ENCODE measurements at regions not wholly inside any gene's neighbourhood (a gene's known extent, or its start where the extent isn't known, plus 50 kb on each side); places are given as distances from the start of the nearest gene placed in this dataset.

GRCh38 chr14:101104485-101104884 is 201.0 kb upstream of the RTL1 start:
- ChIA-PET POLR2A (ENCODE audit: unreplicated experiment) (interaction anchor here (0.6 kb wide), 1 partner anchor 356 kb away, joined by 4 read pairs; no protein-coding TSS in a partner anchor), CTCF (no interaction called here)
- no peaks in the 10 kb centered on the region for H3K79me1 ChIP-seq (ENCODE audit: low read depth in 1 of 2, low read length in 2 of 2)
- H4K5ac ChIP-seq (ENCODE audit: low read depth, low read length), result no peak overlapping the region
- H3K9me3 ChIP-seq (ENCODE audit: control insufficient read depth, insufficient read depth, low read length), result peaks cover 6% of the 10 kb centered on the region
- no peak overlapping the region for H3K4me2 ChIP-seq (ENCODE audit: low read depth, low read length)
- no peaks in the 10 kb centered on the region for H4K20me1 ChIP-seq (ENCODE audit: insufficient read depth, low read length)
- in situ Hi-C loops (cut with MboI; ENCODE audit: low sequenced_read_pairs) (no loop called here), intact Hi-C loops (cut with micrococcal nuclease) (no loop called here), dilution Hi-C loops (cut with HindIII; ENCODE audit: low sequenced_read_pairs, unreplicated experiment) (no loop called here)
- H2BK15ac ChIP-seq (ENCODE audit: low read depth, low read length), result no peak overlapping the region
- no peak overlapping the region for H3K18ac ChIP-seq (ENCODE audit: low read depth, low read length)
- H2AK5ac ChIP-seq (ENCODE audit: low read depth, low read length), result no peak overlapping the region
- 63% methylated on average over 2 of the region's 4 CpGs; no CpG with 5 or more reads in 1 of the 2 experiments for WGBS, 2 experiments (ENCODE audit: extremely low coverage in 2 of 2, insufficient read length in 1 of 2)
- no peak overlapping the region for H3K14ac ChIP-seq (replicated peaks; ENCODE audit: low read depth, low read length)
- peaks cover 3% of the 10 kb centered on the region; the same call in 1 of the 2 replicates for H3K27me3 ChIP-seq (ENCODE audit: control insufficient read depth, insufficient read depth, low read length)
- H3K56ac ChIP-seq (ENCODE audit: extremely low read depth, insufficient read depth, low read length), result no peak overlapping the region
- H2BK5ac ChIP-seq (ENCODE audit: low read depth, low read length, poor library complexity, severe bottlenecking), result no peak overlapping the region
- no peak overlapping the region for H2AFZ ChIP-seq (replicated peaks; ENCODE audit: low read length, poor library complexity)
- H3K4me3 ChIP-seq (ENCODE audit: insufficient read depth, low read depth, low read length), result no peak overlapping the region
- no peak overlapping the region for H3K4ac ChIP-seq (ENCODE audit: low read depth, low read length)
- H3K23ac ChIP-seq (ENCODE audit: low read depth, low read length), result no peak overlapping the region
- no peak overlapping the region for H2BK120ac ChIP-seq (ENCODE audit: low read depth, low read length)
- H2AK9ac ChIP-seq (replicated peaks; ENCODE audit: low read depth, low read length, poor library complexity), result no peak overlapping the region
- ATAC-seq (ENCODE audit: low read depth) (no peak), DNase-seq (no peak)
- H4K8ac ChIP-seq (ENCODE audit: low read depth in 2 of 2, low read length in 2 of 2), result no peak overlapping the region
- no peak overlapping the region for H2BK20ac ChIP-seq (ENCODE audit: low read depth, low read length)
- H4K91ac ChIP-seq (ENCODE audit: insufficient read depth, low read depth, low read length), result no peak overlapping the region
- no peaks in the 10 kb centered on the region for H3K9me1 ChIP-seq (ENCODE audit: insufficient read depth, low read length)
- H3K27ac ChIP-seq (ENCODE audit: insufficient read depth, low read length), result no peak overlapping the region
- no peak overlapping the region for H3K9ac ChIP-seq (ENCODE audit: low read depth, low read length)
- BruUV-seq (replicated peaks), result no TSS peak
- H3K36me3 ChIP-seq (ENCODE audit: control insufficient read depth, insufficient read depth, low read length), result no peaks in the 10 kb centered on the region
- no peak for TF ChIP-seq RCOR1 (IDR thresholded peaks at IDR 0.05; ENCODE audit: insufficient replicate concordance, low read length)
- no peak for TF ChIP-seq FOS (IDR thresholded peaks at IDR 0.05; ENCODE audit: low read depth, low read length)
- no peak for TF ChIP-seq MAFK (IDR thresholded peaks at IDR 0.05; ENCODE audit: low read depth, low read length)
- TF ChIP-seq RAD21 (IDR thresholded peaks at IDR 0.05; ENCODE audit: low read length), result no peak
- TF ChIP-seq CEBPB (IDR thresholded peaks at IDR 0.05; ENCODE audit: low read depth, low read length), result no peak
- TF ChIP-seq, protein P1, sequence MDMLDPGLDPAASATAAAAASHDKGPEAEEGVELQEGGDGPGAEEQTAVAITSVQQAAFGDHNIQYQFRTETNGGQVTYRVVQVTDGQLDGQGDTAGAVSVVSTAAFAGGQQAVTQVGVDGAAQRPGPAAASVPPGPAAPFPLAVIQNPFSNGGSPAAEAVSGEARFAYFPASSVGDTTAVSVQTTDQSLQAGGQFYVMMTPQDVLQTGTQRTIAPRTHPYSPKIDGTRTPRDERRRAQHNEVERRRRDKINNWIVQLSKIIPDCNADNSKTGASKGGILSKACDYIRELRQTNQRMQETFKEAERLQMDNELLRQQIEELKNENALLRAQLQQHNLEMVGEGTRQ (IDR thresholded peaks at IDR 0.05; ENCODE audit: low read depth, low read length), result no peak
- TF ChIP-seq RFX5 (IDR thresholded peaks at IDR 0.05; ENCODE audit: low read depth, low read length), result no peak
- no peak for TF ChIP-seq ELK1 (IDR thresholded peaks at IDR 0.05; ENCODE audit: borderline replicate concordance, low read depth, low read length)
- no peak for TF ChIP-seq CHD1 (IDR thresholded peaks at IDR 0.05; ENCODE audit: low read depth, low read length)
- TF ChIP-seq MXI1 (IDR thresholded peaks at IDR 0.05; ENCODE audit: borderline replicate concordance, low read depth, low read length), result no peak
- TF ChIP-seq NFE2L2 (IDR thresholded peaks at IDR 0.05; ENCODE audit: low read depth, low read length), result no peak
- no peak for TF ChIP-seq POLR2A (IDR thresholded peaks at IDR 0.05; ENCODE audit: low read depth, low read length)
- no peak for TF ChIP-seq CTCF (conservative IDR thresholded peaks at IDR 0.05; ENCODE audit: low read depth, low read length)
- TF ChIP-seq SMC3 (IDR thresholded peaks at IDR 0.05; ENCODE audit: low read depth, low read length), result no peak
- H3K4me1 ChIP-seq (ENCODE audit: control insufficient read depth, insufficient read depth, low read length), result no peaks in the 10 kb centered on the region
